ENCODE measurements at regions not wholly inside any gene's neighbourhood (a gene's known extent, or its start where the extent isn't known, plus 50 kb on each side); places are given as distances from the start of the nearest gene placed in this dataset.
"Not testable (repeated sequence)": the region's sequence is repeated elsewhere in the genome, so short reads cannot be mapped to it uniquely, and the experiment has no call there.

DNA sequence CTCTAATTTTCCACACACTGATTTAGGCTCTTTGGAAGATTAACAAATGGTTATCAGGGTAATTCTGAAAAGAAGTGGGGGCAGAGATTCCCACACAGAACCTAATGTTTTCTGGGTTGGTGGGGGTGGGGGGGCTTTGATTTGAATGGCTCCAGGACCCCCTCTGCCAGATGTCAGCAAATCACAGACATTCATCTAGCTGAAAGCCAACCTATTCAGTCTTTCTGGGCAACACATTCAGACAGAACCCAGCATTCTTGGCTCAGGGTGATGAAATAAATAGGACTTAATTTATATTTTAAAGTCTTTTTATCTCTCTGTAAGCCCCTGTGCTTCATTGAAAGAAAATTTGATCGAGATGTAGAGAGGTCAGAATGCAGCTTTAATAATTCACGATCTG is 533.2 kb downstream of the XYLT1 start:
- no peak for DNase-seq (ENCODE audit: low read depth in 3 of 3)

DNA sequence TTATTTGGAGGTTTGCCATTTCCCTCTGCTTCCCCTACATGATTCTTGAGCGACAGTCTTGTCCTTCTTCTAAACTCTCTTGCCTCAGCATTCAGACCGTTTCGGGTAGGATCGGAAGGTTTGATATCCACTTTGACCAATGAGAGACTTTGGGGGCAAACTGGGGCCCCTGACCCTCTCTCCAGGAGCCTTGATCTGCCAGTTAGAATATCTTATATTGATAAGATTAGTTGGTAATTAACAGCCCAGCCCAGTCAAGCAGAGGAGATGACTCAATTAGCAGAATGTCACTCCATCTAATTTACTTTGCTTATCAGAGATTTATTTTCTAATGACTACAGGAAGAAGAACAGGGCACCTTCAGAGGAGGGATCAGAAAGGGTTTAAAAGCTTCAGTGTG is 532.8 kb downstream of the XYLT1 start:
- DNase-seq (ENCODE audit: low read depth in 3 of 3), result no peak

DNA sequence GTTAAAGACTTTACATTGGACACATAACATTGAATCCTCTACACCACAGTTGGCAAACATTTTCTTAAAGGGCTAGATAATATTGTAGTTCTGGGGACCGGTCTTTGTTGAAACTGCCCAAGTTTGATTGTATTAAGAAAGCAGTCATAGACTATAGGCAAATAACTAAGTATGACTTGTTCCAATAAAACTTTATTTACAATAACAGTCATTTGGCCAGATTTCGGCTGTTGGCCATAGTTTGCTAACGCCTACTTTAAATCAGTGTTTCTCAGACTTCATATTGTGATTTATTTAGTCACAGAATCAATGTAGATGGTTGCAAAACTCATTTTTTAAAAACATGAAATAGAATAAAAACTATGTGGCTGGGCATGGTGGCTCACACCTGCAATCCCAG is 531.8 kb downstream of the XYLT1 start:
- DNase-seq (ENCODE audit: low read depth in 3 of 3), result no peak

DNA sequence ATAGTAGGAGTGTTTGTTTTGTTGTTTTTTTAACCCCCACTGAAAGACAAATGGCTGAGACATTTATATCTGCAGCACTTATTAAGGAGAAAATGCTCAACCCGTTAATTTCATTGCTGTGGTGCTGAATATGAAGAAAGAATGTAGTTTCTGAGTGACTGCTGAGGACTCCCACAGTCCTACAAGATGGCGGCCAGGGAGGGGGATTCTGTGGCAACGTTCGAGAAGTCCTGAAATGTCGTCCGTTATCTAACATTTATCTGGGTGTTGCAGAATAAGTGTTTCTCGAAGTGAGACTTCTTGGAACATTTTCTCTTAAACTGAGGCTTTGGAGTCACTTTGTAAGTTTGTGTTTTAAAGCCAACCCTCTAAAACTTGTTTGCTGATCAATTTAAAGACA is 530.4 kb downstream of the XYLT1 start:
- no peak for DNase-seq (ENCODE audit: low read depth in 3 of 3)

DNA sequence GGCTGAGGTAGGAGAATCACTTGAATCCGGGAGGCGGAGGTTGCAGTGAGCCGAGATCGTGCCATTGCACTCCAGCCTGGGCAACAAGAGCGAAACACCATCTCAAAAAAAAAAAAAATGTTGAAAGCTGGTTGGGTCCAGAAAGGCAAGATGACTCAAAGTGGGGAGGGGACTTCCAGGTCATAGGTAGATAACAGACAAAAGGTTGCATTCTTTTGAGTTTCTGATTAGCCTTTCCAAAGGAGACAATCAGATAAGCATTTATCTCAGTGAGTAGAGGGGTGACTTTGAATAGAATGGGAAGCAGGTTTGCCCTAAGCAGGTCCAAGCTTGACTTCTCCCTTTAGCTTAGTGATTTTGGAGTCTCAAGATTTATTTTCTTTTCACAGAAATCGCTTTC is 527.9 kb downstream of the XYLT1 start:
- DNase-seq (ENCODE audit: low read depth in 3 of 3), result not testable (repeated sequence)

DNA sequence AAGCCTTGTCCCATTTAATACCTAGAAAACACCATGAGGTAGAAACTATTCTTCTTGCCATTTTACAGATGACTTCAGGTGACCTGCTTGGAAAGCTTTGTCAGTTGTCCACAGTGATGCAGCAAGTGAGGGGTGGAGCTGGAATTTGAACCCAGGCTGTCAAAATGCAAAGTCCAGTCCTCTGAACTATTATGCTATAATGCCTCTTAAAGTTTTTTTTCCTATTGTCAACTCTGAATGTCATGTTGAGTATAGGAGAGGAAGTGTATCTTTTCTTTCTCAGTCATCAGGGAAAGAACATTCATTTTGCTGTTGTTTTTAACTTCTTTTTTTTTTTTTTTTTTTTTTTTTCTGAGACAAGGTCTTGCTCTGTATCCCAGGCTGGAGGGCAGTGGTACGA is 525.6 kb downstream of the XYLT1 start:
- DNase-seq (ENCODE audit: low read depth in 3 of 3), result no peak

DNA sequence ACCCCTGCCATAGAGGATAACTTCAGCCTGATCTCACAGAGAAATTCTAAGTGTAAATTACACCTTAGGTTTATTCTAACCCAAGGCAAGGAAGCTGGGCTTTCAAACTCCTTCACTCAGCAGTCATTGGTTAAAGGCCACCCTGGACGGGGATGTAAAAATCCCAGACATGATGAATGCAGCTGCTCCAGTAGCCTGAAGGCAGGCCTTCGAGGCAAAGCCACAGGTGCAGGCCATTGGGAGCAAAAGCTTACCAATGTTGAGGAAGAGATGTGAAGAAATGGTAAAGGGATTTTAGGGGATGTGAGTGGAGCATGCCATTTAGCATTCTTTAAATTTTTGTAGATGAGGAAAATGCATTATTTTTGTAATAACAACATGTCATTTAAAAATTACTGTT is 514.4 kb downstream of the XYLT1 start:
- DNase-seq (ENCODE audit: low read depth in 3 of 3), result no peak

DNA sequence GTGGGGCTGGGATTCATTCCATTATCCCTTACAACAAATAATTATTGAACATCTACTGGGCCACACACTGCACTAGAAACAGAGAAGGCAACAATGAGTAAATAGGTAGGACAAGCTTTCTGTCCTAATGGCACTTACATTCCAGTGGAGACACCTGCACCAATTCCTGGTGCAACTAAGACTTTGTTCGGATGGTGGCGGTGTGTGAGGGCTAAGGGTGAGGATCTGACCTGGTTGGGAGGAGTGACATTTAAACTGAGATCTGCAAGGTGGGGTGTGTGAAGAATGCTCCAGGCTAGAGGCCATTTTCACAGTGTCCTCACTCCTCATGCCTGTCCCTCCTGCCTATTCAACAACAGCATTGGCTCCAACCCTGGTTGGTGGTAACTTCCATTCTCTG is 510.0 kb downstream of the XYLT1 start:
- no peak for DNase-seq (ENCODE audit: low read depth in 3 of 3)

DNA sequence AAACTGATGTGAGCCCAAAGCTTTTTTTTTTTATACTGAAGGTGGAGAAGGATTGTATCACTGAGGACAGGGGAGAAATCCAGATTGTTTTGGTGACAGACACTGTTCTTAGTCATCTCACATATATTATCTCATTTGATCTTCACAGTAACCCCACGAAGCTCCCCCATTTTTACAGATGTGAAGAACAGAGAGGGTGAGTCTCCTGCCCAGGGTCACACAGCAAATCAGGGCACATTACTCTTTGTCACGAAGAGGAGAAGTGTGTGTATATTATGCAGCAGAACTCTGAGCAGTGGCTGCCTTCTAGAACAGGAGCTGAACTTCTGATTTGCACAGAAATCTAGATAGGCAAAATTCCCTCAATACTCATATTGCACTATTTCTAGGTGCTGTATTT is 504.3 kb downstream of the XYLT1 start:
- no peak for DNase-seq (ENCODE audit: low read depth in 3 of 3)

DNA sequence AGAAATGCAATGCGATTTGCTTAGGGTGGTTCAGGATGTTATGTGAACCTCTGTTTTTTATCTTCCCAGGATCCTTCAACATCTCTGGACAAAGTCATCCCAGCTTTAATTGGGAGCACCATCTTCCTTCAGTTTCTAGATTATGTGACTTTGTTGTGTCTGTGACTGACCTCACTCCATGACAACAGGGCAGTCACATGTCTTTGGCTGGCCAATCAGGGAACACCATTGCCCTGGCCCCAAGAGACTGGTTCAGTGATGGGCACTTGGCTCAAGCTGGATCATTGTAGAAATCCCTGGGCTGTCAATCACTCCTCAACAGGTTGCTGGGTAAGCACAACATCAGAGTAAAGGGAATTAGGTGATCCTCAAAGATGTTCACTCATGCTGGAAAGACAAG is 499.7 kb downstream of the XYLT1 start:
- no peak for DNase-seq (ENCODE audit: low read depth in 3 of 3)

DNA sequence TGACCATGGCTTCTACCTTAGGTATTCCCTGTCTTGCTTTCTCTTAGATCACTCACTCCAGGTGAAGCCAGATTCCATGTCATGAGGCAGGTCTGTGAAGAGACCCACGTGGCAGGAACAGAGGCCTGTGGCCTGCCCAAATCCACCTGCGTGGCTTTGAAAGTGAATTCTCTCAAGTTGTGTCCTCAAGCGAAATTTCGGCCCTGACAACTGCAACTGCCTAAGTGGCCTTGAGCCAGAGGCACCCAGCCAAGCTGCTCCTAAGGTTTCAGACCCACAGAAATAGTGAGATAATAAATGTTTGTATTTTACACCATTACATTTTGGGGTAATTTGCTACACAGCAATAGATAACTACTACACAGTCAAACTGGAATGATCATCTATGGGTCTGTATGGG is 497.9 kb downstream of the XYLT1 start:
- no peak for DNase-seq (ENCODE audit: low read depth in 3 of 3)

DNA sequence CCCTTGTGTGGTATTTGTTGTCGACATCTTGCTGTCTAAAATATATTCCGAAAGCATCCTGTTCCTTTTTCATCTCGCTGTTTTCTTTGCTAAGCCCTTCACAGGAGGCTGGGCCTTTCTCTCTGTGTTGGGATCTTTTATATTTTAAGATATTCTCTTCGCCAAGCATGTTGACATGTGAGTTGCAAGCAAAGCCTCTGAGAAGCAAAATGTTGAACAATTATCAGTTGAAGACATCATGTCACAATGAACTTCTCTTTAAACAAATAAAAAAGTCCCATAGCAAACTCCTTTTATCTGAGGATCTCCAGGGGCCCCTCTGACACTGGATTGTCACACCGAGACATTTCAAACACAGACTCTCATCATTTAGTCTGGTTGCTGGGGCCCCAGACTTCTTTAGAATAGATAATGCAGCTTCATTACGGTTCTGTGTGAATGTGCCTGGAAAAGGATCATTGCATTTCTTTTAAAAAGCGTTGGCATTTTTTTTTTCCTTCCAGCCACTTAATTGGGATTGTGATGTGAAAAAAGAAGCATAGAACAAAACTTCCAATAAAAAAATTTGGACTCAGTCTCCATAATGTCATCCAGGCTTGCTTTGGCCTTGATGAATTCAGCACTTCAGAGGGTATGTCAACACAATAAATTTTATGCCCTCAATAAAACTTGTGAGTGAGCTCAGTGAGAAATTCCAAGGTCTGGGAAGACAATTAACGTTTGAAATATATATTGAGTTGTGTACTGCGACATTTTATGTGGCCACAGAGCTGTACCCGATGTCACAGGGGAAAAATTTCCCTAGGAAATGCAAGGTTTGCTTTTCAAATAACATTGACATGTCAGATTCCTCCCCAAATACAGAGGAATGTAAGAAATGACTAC is 496.8 kb downstream of the XYLT1 start:
- no peak for DNase-seq (ENCODE audit: low read depth in 3 of 3)

DNA sequence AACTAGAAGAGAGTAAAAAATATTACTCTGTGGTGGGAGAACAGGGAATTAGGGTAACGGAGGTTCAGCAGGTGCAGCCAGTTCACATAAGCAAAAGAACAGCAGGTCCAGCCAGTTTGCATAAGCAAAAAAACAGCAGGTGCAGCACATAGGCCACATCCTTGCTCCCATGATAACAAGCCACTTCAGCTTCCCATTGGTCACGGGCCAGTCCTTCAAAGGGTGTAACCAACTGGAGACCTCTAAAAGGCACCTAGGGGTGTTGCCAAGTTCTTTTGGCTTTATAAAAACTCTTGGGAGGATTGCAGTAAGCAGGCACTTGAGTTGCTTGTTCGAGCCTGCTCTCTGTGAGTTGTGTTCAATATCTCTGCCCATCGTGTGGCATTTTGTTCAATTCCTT is 488.1 kb downstream of the XYLT1 start:
- DNase-seq (ENCODE audit: low read depth in 3 of 3), result no peak

DNA sequence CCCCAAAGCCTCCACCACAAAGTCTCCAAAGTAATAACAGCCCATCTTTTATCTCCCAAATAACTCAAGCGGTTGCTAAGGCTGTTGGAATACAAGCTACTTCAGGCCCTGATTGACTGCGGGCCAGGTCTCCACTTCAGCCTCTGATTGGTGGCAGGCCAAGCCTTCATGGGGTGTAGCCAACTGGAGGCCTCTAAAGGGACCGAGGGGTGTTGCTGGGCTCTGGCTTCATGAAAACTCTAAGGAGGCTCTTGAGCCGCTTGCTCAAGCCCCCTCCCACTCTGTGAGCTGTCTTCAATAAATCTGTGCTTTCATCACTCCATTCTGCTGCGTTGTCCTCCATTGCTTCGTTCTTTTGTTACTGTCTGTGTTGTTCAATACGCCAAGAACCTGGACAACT is 487.2 kb downstream of the XYLT1 start:
- DNase-seq (ENCODE audit: low read depth in 3 of 3), result no peak

DNA sequence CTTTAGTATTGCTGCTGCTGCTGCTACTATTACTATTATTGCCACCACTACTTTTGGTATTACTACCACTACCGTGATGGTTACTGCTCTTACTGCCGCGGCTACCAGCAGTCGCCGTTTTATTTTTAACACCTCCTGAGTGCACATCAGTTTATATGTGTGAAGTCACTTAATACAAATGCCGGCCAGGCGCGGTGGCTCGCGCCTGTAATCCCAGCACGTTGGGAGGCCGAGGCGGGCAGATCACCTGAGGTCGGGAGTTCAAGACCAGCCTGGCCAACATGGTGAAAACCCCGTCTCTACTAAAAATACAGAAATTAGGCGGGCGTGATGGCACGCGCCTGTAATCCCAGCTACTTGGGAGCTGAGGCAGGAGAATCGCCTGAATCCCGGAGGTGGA is 486.7 kb downstream of the XYLT1 start:
- DNase-seq (ENCODE audit: low read depth in 3 of 3), result not testable (repeated sequence)

DNA sequence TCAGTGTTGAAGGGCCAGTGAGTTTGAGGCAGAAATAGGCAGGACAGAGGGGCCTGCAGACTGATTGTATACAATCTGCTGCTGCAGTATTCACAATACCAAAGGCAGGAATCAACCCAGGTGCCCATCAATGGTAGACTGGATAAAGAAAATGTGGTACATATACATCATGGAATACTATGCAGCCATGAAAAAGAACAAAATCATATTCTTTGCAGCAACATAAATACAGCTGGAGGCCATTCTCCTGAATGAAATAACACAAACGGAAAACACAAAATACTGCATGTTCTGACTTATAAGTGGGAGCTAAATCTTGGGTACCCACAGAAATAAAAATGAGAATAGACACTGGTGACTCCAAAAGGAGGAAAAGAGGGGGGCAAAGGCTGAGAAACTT is 485.1 kb downstream of the XYLT1 start:
- no peak for DNase-seq (ENCODE audit: low read depth in 3 of 3)

DNA sequence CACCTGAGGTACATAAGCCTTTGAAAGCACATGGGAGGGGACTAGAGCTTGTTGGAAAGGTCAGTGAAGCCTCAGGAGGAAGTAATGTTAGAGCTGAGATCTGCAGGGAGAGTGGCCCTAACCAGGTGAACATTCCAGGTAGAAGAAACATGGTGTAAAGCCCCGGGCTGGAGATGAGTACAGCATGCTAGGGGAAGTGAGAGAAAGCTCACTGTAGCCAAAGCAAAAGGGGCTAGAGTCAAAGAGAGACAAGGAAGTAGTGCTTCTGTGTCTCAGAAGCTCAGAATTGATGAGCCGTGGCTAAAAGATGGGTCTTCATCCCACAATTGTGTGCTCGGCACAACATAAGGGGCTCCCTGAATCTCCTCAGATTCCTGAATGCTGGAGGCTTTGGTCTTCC is 481.8 kb downstream of the XYLT1 start:
- no peak for DNase-seq (ENCODE audit: low read depth in 3 of 3)

DNA sequence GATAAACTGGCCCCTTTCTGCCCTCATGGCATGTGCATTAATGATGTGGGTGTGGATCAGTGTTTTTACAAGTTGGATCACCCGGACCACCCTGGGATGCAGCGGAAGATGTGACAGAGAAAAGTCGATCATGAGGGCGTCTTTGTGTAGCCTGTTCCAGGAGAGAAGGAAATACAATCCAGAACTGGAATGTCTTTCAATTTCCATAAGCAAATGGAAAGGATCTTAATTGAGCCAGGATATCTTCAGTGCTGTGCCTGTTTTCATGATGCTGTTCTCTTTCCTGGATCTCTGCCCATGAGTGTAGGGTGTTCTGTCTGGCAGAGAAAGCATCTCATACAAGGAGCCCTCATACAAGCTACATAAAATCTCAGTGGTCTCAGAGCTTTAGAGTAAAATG is 481.4 kb downstream of the XYLT1 start:
- DNase-seq (ENCODE audit: low read depth in 3 of 3), result no peak

DNA sequence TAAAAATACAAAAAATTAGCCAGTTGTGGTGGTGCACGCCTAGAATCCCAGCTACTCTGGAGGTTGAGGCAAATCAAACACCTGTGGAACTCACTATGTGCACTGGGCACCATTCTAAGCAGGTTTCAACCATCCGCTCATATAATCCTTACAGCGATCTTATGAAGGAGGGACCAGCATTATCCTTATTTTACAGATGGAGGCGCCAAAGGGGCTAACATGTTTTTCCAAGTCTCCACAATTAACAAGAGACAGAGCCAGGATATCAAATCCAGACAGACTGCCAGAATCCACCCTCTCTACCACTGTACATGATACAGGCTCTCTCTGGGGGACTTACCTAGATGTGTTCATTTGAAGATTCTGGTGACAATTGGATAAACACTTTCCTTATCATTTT is 479.0 kb downstream of the XYLT1 start:
- no peak for DNase-seq (ENCODE audit: low read depth in 3 of 3)

DNA sequence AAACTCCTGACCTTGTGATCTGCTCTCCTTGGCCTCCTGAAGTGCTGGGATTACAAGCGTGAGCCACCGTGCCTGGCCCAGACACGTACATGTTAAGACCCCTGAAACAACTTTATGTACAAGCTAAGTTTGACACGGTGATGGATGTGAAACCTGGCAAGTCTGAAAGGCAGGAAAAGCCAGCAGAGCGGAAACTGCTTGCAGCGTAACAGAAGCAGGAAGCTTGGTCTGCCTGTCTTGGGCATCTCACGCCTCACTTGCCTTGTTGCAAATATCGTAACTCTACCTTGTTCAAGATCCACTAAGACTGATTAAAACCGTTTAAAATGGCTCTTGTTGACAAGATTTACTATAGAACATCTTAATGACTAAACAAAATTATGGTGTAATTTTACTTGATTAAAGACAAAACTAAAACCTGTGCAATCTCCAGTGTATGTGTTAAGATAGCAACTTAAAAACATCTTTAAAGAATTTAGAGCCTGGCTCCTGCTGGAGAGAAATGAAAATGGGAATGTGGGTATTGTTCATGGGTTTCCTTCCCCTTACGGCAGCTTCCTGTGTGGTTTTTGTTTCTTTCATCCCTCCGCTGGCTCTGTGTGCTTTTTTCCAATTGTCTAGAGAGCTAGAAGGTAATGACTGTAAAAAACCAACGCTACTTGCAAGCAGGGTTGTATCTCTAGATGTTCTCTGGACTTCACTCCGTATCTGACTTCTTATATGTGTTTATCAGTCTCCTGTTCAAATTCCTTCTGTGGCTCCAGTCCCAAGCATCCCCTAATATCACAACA is 477.6 kb downstream of the XYLT1 start:
- no peak for DNase-seq (ENCODE audit: low read depth in 3 of 3)

DNA sequence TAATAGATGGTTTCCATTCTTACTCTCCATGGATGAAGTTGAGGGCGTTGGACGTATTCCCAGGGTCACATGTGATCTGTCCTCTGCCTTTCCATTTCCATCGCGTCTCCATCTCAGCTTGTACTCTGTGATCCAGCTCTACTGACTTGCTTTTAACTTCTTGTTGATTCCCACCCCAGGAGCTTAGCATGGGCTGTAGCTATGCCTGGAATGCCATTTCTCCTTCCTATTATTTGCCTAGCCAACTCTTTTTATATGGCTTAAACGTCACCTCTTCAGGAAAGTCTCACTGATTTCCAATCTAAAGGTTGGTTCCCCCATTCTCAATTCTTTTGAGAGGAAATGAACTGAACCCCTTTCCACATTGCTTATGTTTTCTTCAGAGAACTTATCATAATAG is 475.9 kb downstream of the XYLT1 start:
- no peak for DNase-seq (ENCODE audit: low read depth in 3 of 3)

DNA sequence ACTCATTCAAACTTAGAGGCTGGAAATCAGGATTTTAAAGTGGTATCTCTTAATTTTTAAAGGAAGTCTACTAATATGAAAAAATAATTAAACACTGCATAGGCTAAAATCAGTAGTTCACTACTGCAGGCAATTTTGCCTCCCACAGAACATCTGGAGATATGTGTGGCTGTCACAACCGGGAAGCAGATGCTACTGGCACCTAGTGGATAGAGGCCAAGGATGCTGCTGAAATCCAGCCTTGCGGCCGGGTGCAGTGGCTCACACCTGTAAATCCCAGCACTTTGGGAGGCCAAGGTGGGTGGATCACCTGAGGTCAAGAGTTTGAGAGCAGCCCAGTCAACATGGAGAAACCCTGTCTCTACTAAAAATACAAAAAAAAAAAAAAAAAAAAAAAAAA is 473.9 kb downstream of the XYLT1 start:
- DNase-seq (ENCODE audit: low read depth in 3 of 3), result no peak

DNA sequence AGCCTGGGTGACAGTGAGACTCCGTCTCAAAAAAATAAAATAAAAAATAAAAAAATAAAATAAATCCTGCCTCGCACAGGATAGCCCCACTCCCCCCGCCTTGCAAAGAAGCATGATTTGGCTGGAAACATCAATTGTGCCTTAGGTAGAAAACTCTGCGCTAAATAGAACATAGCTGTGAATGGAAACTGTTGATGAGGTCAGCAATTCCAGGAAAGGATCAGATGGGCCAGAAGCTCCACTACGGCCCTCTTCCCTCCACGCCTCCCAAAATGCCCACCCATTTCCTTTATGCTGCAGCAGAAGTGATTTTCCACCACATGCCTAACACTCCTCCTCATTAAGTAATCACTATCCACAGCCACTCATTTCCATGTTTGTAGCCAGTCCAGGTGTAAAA is 473.4 kb downstream of the XYLT1 start:
- no peak for DNase-seq (ENCODE audit: low read depth in 3 of 3)
